ENCODE measurements at regions not wholly inside any gene's neighbourhood (a gene's known extent, or its start where the extent isn't known, plus 50 kb on each side); places are given as distances from the start of the nearest gene placed in this dataset.

DNA sequence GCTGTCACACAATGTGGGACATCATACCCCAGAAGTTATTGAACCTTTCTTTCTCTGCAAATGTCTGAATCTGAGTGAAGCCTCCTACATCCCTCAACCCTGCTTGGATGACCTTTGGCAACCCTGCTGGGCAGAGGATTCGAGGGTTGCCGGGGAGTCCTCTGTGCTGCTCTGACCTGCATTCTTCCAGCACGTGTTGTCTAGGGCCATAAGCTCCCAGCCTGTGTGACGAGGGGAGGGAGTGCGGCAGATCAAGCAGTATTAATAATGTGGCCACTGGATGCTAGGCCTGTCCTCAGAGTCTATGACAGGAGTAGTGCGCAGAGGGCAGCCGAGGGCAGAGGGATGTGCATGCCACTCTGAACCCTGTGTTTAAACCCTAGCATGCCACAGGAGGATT, 58.8 kb downstream of the RPL37A start:
- TF ChIP-seq, protein P1, sequence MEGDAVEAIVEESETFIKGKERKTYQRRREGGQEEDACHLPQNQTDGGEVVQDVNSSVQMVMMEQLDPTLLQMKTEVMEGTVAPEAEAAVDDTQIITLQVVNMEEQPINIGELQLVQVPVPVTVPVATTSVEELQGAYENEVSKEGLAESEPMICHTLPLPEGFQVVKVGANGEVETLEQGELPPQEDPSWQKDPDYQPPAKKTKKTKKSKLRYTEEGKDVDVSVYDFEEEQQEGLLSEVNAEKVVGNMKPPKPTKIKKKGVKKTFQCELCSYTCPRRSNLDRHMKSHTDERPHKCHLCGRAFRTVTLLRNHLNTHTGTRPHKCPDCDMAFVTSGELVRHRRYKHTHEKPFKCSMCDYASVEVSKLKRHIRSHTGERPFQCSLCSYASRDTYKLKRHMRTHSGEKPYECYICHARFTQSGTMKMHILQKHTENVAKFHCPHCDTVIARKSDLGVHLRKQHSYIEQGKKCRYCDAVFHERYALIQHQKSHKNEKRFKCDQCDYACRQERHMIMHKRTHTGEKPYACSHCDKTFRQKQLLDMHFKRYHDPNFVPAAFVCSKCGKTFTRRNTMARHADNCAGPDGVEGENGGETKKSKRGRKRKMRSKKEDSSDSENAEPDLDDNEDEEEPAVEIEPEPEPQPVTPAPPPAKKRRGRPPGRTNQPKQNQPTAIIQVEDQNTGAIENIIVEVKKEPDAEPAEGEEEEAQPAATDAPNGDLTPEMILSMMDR (conservative IDR thresholded peaks at IDR 0.05): no peak
- Mint-ChIP-seq H3K4me3 (no peak overlapping the region), H3K27ac (ENCODE audit: unreplicated experiment) (peak overlapping the region; percentile 21), H3K36me3 (ENCODE audit: low read depth) (no peaks in the 10 kb centered on the region), H3K9me3 (no peaks in the 10 kb centered on the region), H3K4me1 (peaks cover 33% of the 10 kb centered on the region), H3K27me3 (ENCODE audit: low read depth) (no peaks in the 10 kb centered on the region)
- no peak for DNase-seq (ENCODE audit: low read depth, low spot score)

DNA sequence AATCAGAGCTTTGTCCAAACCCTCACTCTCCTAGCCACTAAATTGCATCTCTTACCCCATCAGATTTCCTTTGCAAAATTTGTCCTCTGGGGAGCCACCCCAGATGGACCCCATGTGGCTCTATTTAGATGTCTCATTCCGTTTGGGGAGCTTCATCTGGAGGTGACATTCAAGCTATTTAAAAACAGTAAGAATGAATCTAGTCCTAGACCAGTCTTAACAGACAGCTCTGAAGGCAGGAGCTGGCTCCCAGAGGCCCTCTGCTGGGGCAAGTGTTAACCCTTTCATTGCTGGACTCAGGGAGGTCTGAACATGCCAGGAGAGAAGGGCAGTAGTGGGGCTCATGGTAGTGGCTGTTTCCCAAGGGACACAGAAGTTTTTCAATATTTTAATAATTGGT, 59.2 kb downstream of the RPL37A start:
- no peaks in the 10 kb centered on the region for H3K9me3 Mint-ChIP-seq
- H3K27ac Mint-ChIP-seq (ENCODE audit: unreplicated experiment): no peak overlapping the region
- H3K27me3 Mint-ChIP-seq (ENCODE audit: low read depth): no peaks in the 10 kb centered on the region
- H3K36me3 Mint-ChIP-seq (ENCODE audit: low read depth): no peaks in the 10 kb centered on the region
- no peak overlapping the region for H3K4me3 Mint-ChIP-seq
- TF ChIP-seq, protein P1 (conservative IDR thresholded peaks at IDR 0.05): no peak
- H3K4me1 Mint-ChIP-seq: peaks cover 32% of the 10 kb centered on the region
- DNase-seq (ENCODE audit: low read depth, low spot score): no peak

DNA sequence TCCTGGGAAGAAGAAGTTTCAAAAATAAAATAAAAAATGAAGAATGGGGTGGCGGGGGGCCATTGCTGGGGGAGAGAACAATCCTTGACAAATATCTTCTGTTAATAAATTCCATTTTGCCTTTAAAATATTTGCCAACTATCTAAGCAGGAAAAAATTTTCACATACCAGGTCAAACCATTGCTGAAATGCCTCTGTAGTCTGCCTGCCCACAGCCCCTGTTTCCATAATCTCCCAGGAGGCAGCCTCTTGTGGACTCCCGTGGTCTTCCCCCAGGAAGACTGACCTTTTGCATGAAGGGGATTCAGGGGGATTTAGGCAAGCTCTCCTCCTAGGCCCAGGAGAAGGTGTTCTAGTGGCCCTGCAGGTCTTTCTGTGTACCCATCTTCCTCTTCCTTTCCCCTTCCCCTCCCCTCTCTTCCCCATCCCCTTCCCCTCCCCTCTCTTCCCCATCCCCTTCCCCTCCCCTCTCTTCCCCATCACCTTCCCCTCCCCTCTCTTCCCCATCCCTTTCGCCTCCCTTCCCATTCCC, 61.0 kb downstream of the RPL37A start:
- Mint-ChIP-seq H3K9me3 (no peaks in the 10 kb centered on the region), H3K27ac (ENCODE audit: unreplicated experiment) (no peak overlapping the region), H3K36me3 (ENCODE audit: low read depth) (no peaks in the 10 kb centered on the region), H3K4me1 (peaks cover 22% of the 10 kb centered on the region), H3K4me3 (no peak overlapping the region), H3K27me3 (ENCODE audit: low read depth) (no peaks in the 10 kb centered on the region)
- DNase-seq (ENCODE audit: low read depth, low spot score): no peak
- TF ChIP-seq, protein P1 (conservative IDR thresholded peaks at IDR 0.05): no peak

DNA sequence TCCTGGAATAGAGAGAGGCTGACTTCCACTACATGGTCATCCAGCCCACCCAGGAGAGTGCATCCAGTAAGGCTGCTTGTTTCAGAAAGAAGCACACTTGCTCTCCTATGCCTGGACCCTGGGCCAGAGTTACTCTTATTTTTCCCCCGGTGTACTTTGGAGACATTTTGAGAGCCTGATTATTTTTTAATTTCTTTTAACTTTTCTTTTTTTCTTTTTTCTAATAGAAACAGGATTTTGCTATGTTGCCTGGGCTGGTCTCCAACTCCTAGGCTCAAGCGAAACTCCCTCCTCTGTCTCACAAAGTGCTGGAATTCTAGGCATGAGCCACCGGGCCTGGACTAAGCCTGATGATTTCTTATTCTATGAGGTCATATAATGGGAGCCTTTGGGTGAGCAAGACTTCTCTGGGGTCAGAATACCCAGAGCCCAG, 62.2 kb downstream of the RPL37A start:
- Mint-ChIP-seq H3K9me3 (no peaks in the 10 kb centered on the region), H3K27me3 (ENCODE audit: low read depth) (no peaks in the 10 kb centered on the region), H3K4me3 (no peak overlapping the region), H3K27ac (ENCODE audit: unreplicated experiment) (no peak overlapping the region), H3K36me3 (ENCODE audit: low read depth) (no peaks in the 10 kb centered on the region), H3K4me1 (peaks cover 22% of the 10 kb centered on the region)
- DNase-seq (ENCODE audit: low read depth, low spot score): no peak
- TF ChIP-seq, protein P1 (conservative IDR thresholded peaks at IDR 0.05): no peak

DNA sequence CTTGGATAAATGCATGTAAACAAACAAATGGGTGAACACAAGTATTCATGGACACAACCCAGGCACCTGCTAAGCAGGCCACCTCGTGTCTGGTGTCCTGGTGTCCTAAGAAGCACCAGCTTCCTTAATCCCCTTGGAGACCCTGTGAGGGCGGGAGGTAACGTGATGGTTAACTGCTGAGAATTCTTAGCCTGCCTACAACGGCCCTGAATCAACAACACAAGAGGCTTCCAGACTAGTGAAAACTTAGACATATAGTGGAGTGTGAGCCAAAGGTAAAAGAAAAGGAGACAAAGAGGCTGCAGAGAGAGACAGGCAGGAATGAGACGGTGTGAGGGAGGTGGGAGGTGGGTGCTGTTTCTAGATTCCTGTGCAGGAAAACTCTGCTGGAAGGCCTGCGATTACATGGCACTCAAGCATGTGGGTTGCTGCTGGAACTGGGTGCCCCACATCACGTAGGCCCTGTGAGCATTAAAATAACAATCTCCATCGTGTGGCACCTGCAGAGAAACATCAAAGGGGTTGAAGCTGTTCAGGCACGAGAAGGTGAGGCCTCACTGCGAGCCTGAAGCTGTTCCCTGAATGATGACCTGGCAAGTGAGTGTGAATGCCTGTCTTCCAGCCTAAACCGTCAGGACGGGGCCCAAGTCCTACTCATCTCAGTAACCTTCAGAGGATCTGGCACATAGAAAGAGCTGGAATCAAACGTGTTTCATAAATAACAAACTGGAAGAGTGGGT, 64.2 kb downstream of the RPL37A start:
- Mint-ChIP-seq H3K4me1 (peaks cover 9% of the 10 kb centered on the region), H3K9me3 (no peaks in the 10 kb centered on the region), H3K27ac (ENCODE audit: unreplicated experiment) (no peak overlapping the region), H3K36me3 (ENCODE audit: low read depth) (no peaks in the 10 kb centered on the region), H3K27me3 (ENCODE audit: low read depth) (no peaks in the 10 kb centered on the region), H3K4me3 (no peak overlapping the region)
- TF ChIP-seq, protein P1 (conservative IDR thresholded peaks at IDR 0.05): no peak
- DNase-seq (ENCODE audit: low read depth, low spot score): no peak

Data from neural crest cell (in vitro differentiated cells).